ENCODE measurements at regions not wholly inside any gene's neighbourhood (a gene's known extent, or its start where the extent isn't known, plus 50 kb on each side); places are given as distances from the start of the nearest gene placed in this dataset.
"Not testable (repeated sequence)": the region's sequence is repeated elsewhere in the genome, so short reads cannot be mapped to it uniquely, and the experiment has no call there.

- no peaks in the 10 kb centered on the region for H3K4me1 ChIP-seq (ENCODE audit: insufficient read depth, insufficient read length)
Observed at GRCh38 chr5:19098434-19098833, 889.6 kb downstream of the CDH18 start.

GRCh38 chr5:19099195-19099594, 888.8 kb downstream of the CDH18 start:
- no peak overlapping the region for H3K4me3 ChIP-seq (ENCODE audit: insufficient read length, low read depth)
- TF ChIP-seq SUZ12 (IDR thresholded peaks at IDR 0.05; ENCODE audit: extremely low read depth, insufficient read depth, insufficient read length) (no peak), ZNF274 (IDR thresholded peaks at IDR 0.05; ENCODE audit: low read depth, low read length) (no peak), YY1 (IDR thresholded peaks at IDR 0.05; ENCODE audit: insufficient read depth, insufficient read length) (no peak)
- no peaks in the 10 kb centered on the region for H3K36me3 ChIP-seq (ENCODE audit: insufficient read depth, insufficient read length, low read length)
- DNase-seq (ENCODE audit: low read depth, low spot score): no peak
- H3K4me1 ChIP-seq (ENCODE audit: insufficient read depth, insufficient read length): no peaks in the 10 kb centered on the region
- H3K27me3 ChIP-seq (ENCODE audit: insufficient read depth, insufficient read length): no peaks in the 10 kb centered on the region
- H3K9me3 ChIP-seq (ENCODE audit: insufficient read depth, low read length): no peaks in the 10 kb centered on the region
- no peak overlapping the region for H3K9ac ChIP-seq (ENCODE audit: insufficient read length, low read depth)

More at GRCh38 chr5:19098434-19098833, 889.6 kb downstream of the CDH18 start:
- H3K9me3 ChIP-seq (ENCODE audit: insufficient read depth, low read length): no peaks in the 10 kb centered on the region
- H3K4me3 ChIP-seq (ENCODE audit: insufficient read length, low read depth): no peak overlapping the region
- H3K9ac ChIP-seq (ENCODE audit: insufficient read length, low read depth): no peak overlapping the region
- no peak for DNase-seq (ENCODE audit: low read depth, low spot score)
- H3K27me3 ChIP-seq (ENCODE audit: insufficient read depth, insufficient read length): no peaks in the 10 kb centered on the region
- H3K36me3 ChIP-seq (ENCODE audit: insufficient read depth, insufficient read length, low read length): no peaks in the 10 kb centered on the region
- TF ChIP-seq YY1 (IDR thresholded peaks at IDR 0.05; ENCODE audit: insufficient read depth, insufficient read length) (no peak), ZNF274 (IDR thresholded peaks at IDR 0.05; ENCODE audit: low read depth, low read length) (no peak), SUZ12 (IDR thresholded peaks at IDR 0.05; ENCODE audit: extremely low read depth, insufficient read depth, insufficient read length) (no peak)

GRCh38 chr5:19104948-19105347, 883.1 kb downstream of the CDH18 start:
- no peaks in the 10 kb centered on the region for H3K4me1 ChIP-seq (ENCODE audit: insufficient read depth, insufficient read length)
- no peaks in the 10 kb centered on the region for H3K9me3 ChIP-seq (ENCODE audit: insufficient read depth, low read length)
- no peaks in the 10 kb centered on the region for H3K27me3 ChIP-seq (ENCODE audit: insufficient read depth, insufficient read length)
- no peak overlapping the region for H3K9ac ChIP-seq (ENCODE audit: insufficient read length, low read depth)
- no peaks in the 10 kb centered on the region for H3K36me3 ChIP-seq (ENCODE audit: insufficient read depth, insufficient read length, low read length)
- TF ChIP-seq YY1 (IDR thresholded peaks at IDR 0.05; ENCODE audit: insufficient read depth, insufficient read length): no peak
- no peak for TF ChIP-seq ZNF274 (IDR thresholded peaks at IDR 0.05; ENCODE audit: low read depth, low read length)
- TF ChIP-seq SUZ12 (IDR thresholded peaks at IDR 0.05; ENCODE audit: extremely low read depth, insufficient read depth, insufficient read length): no peak
- H3K4me3 ChIP-seq (ENCODE audit: insufficient read length, low read depth): no peak overlapping the region
- DNase-seq (ENCODE audit: low read depth, low spot score): no peak

- Histone ChIP-seq H3K9me3 (ENCODE audit: insufficient read depth, low read length) (no peaks in the 10 kb centered on the region), H3K27me3 (ENCODE audit: insufficient read depth, insufficient read length) (no peaks in the 10 kb centered on the region), H3K9ac (ENCODE audit: insufficient read length, low read depth) (no peak overlapping the region), H3K36me3 (ENCODE audit: insufficient read depth, insufficient read length, low read length) (no peaks in the 10 kb centered on the region), H3K4me3 (ENCODE audit: insufficient read length, low read depth) (no peak overlapping the region), H3K4me1 (ENCODE audit: insufficient read depth, insufficient read length) (no peaks in the 10 kb centered on the region)
- TF ChIP-seq YY1 (IDR thresholded peaks at IDR 0.05; ENCODE audit: insufficient read depth, insufficient read length): no peak
- TF ChIP-seq SUZ12 (IDR thresholded peaks at IDR 0.05; ENCODE audit: extremely low read depth, insufficient read depth, insufficient read length): no peak
- no peak for TF ChIP-seq ZNF274 (IDR thresholded peaks at IDR 0.05; ENCODE audit: low read depth, low read length)
- no peak for DNase-seq (ENCODE audit: low read depth, low spot score)
Observed at GRCh38 chr5:19122923-19123322, 865.1 kb downstream of the CDH18 start.

- H3K27me3 ChIP-seq (ENCODE audit: insufficient read depth, insufficient read length): no peaks in the 10 kb centered on the region
- no peaks in the 10 kb centered on the region for H3K4me1 ChIP-seq (ENCODE audit: insufficient read depth, insufficient read length)
- no peaks in the 10 kb centered on the region for H3K36me3 ChIP-seq (ENCODE audit: insufficient read depth, insufficient read length, low read length)
- H3K4me3 ChIP-seq (ENCODE audit: insufficient read length, low read depth): no peak overlapping the region
- TF ChIP-seq SUZ12 (IDR thresholded peaks at IDR 0.05; ENCODE audit: extremely low read depth, insufficient read depth, insufficient read length): no peak
- TF ChIP-seq ZNF274 (IDR thresholded peaks at IDR 0.05; ENCODE audit: low read depth, low read length): no peak
- TF ChIP-seq YY1 (IDR thresholded peaks at IDR 0.05; ENCODE audit: insufficient read depth, insufficient read length): no peak
- no peak for DNase-seq (ENCODE audit: low read depth, low spot score)
- H3K9ac ChIP-seq (ENCODE audit: insufficient read length, low read depth): no peak overlapping the region
- no peaks in the 10 kb centered on the region for H3K9me3 ChIP-seq (ENCODE audit: insufficient read depth, low read length)
Observed at GRCh38 chr5:19125956-19126713, 861.9 kb downstream of the CDH18 start.

- H3K36me3 ChIP-seq (ENCODE audit: insufficient read depth, insufficient read length, low read length): no peaks in the 10 kb centered on the region
- no peak overlapping the region for H3K9ac ChIP-seq (ENCODE audit: insufficient read length, low read depth)
- no peaks in the 10 kb centered on the region for H3K27me3 ChIP-seq (ENCODE audit: insufficient read depth, insufficient read length)
- TF ChIP-seq ZNF274 (IDR thresholded peaks at IDR 0.05; ENCODE audit: low read depth, low read length) (no peak), YY1 (IDR thresholded peaks at IDR 0.05; ENCODE audit: insufficient read depth, insufficient read length) (no peak), SUZ12 (IDR thresholded peaks at IDR 0.05; ENCODE audit: extremely low read depth, insufficient read depth, insufficient read length) (no peak)
- H3K9me3 ChIP-seq (ENCODE audit: insufficient read depth, low read length): no peaks in the 10 kb centered on the region
- no peaks in the 10 kb centered on the region for H3K4me1 ChIP-seq (ENCODE audit: insufficient read depth, insufficient read length)
- DNase-seq (ENCODE audit: low read depth, low spot score): no peak
- H3K4me3 ChIP-seq (ENCODE audit: insufficient read length, low read depth): no peak overlapping the region
Observed at GRCh38 chr5:19140276-19140675, 847.7 kb downstream of the CDH18 start.

GRCh38 chr5:19141937-19142524, 846.0 kb downstream of the CDH18 start:
- not testable (repeated sequence) for H3K27me3 ChIP-seq (ENCODE audit: insufficient read depth, insufficient read length); DNase-seq (ENCODE audit: low read depth, low spot score); H3K4me1 ChIP-seq (ENCODE audit: insufficient read depth, insufficient read length); H3K9me3 ChIP-seq (ENCODE audit: insufficient read depth, low read length); H3K9ac ChIP-seq (ENCODE audit: insufficient read length, low read depth); H3K4me3 ChIP-seq (ENCODE audit: insufficient read length, low read depth); H3K36me3 ChIP-seq (ENCODE audit: insufficient read depth, insufficient read length, low read length)

GRCh38 chr5:19142713-19143414, 845.1 kb downstream of the CDH18 start:
- not testable (repeated sequence) for DNase-seq (ENCODE audit: low read depth, low spot score); H3K27me3 ChIP-seq (ENCODE audit: insufficient read depth, insufficient read length); H3K9ac ChIP-seq (ENCODE audit: insufficient read length, low read depth); H3K4me1 ChIP-seq (ENCODE audit: insufficient read depth, insufficient read length); H3K9me3 ChIP-seq (ENCODE audit: insufficient read depth, low read length); H3K36me3 ChIP-seq (ENCODE audit: insufficient read depth, insufficient read length, low read length); H3K4me3 ChIP-seq (ENCODE audit: insufficient read length, low read depth)

Data from NT2/D1 (cell line).